HCT116 (cell line): ENCODE measurements at regions not wholly inside any gene's neighbourhood (a gene's known extent, or its start where the extent isn't known, plus 50 kb on each side); places are given as distances from the start of the nearest gene placed in this dataset.

Source experiments
- ATAC-seq: fragments of 200-7000 bp; cut with Tn5 transposase; 2 replicates; pipeline ENCODE4 v1.9.1; 2020; ENCODE audit warnings: mild to moderate bottlenecking, moderate library complexity
- BruUV-seq: library from RNA; stranded (reverse); fragments of 400-500 nt; replicated peaks from 2 replicates; lab custom pipeline; 2021; lab: Mats Ljungman, UMichigan
- CTCF ChIA-PET: fragments of 300-600 bp; sonication (Branson Sonifier 250); formaldehyde crosslinking; loops from one replicate; lab custom pipeline; 2021; ENCODE audit warnings: antibody characterized with exemption; lab: Charles Lee
- POLR2A ChIA-PET: fragments of 300-600, 350-600 bp; sonication (Branson Sonifier 250); formaldehyde crosslinking; loops from one replicate; lab custom pipeline; 2021; ENCODE audit warnings: antibody characterized with exemption; lab: Charles Lee
- RAD21 ChIA-PET, 2 experiments: fragments of 300-600 bp; sonication (Branson Sonifier 250); formaldehyde crosslinking; loops; one replicate each; lab custom pipeline; 2023; ENCODE audit warnings: low total read pairs in 2 of 2; ENCODE audit not compliant: uncharacterized antibody in 2 of 2, unreplicated experiment in 2 of 2, low non-redundant PET in 1 of 2; lab: Charles Lee
- DNase-seq: peaks from one replicate; pipeline ENCODE4 v3.0.0-alpha.2; 2010; ENCODE audit warnings: low read depth, low spot score
- H2AFZ ChIP-seq: fragments of 200-600 bp; shearing (Covaris generic), sonication (generic); 2 replicates; pipeline ENCODE4 v1.6.1; 2017; ENCODE audit warnings: low read depth, mixed run types, mixed read lengths, antibody characterized with exemption, low read length; ENCODE audit not compliant: poor library complexity, severe bottlenecking
- H3K27ac ChIP-seq: 2 replicates; pipeline ENCODE4 v1.5.1; 2012; ENCODE audit warnings: low read depth, low read length
- H3K27me3 ChIP-seq: fragments of 200-600 bp; sonication (generic); 2 replicates; pipeline ENCODE4 v1.6.1; 2016; ENCODE audit warnings: mixed run types, low read length, mixed read lengths; ENCODE audit not compliant: insufficient read depth
- H3K36me3 ChIP-seq, 2 experiments: fragments of 200-500 bp in 1 of 2; fragments of 200-600 bp in 1 of 2; sonication (Bioruptor generic) in 1 of 2; sonication (generic) in 1 of 2; 2 replicates each; pipeline versions ENCODE4 v1.5.1 to v1.6.1; 2014 to 2016; ENCODE audit warnings: low read length in 2 of 2, inconsistent platforms in 1 of 2, mixed read lengths in 1 of 2, mixed run types in 1 of 2; ENCODE audit not compliant: insufficient read depth in 2 of 2, control insufficient read depth in 1 of 2
- H3K4me1 ChIP-seq, 2 experiments: fragments of 200-600 bp in 1 of 2; sonication (generic) in 1 of 2; 2 replicates each; pipeline versions ENCODE4 v1.5.1 to v1.6.1; 2012 to 2017; ENCODE audit warnings: low read length in 2 of 2, inconsistent platforms in 1 of 2, mild to moderate bottlenecking in 1 of 2, mixed read lengths in 1 of 2, mixed run types in 1 of 2, moderate library complexity in 1 of 2; ENCODE audit not compliant: insufficient read depth in 2 of 2, control insufficient read depth in 1 of 2
- H3K4me2 ChIP-seq: fragments of 200-600 bp; sonication (generic); 2 replicates; pipeline ENCODE4 v1.6.1; 2017; ENCODE audit warnings: mixed run types, low read length, mixed read lengths
- H3K4me3 ChIP-seq, 2 experiments: fragments of 200-600 bp in 1 of 2; sonication (generic) in 1 of 2; replicated peaks in 1 of 2; 2 replicates each; pipeline ENCODE4 v1.5.1; 2011 to 2016; ENCODE audit warnings: low read length in 2 of 2, control low read depth in 1 of 2, low read depth in 1 of 2, mild to moderate bottlenecking in 1 of 2, mixed read lengths in 1 of 2, mixed run types in 1 of 2
- H3K79me2 ChIP-seq: fragments of 200-600 bp; sonication (generic); 2 replicates; pipeline ENCODE4 v1.6.1; 2017; ENCODE audit warnings: mild to moderate bottlenecking, mixed run types, low read length, moderate library complexity, mixed read lengths; ENCODE audit not compliant: insufficient read depth
- H3K9ac ChIP-seq: fragments of 200-600 bp; sonication (generic); 2 replicates; pipeline ENCODE4 v1.6.1; 2016; ENCODE audit warnings: low read length, mixed read lengths
- H3K9me2 ChIP-seq: fragments of 200-600 bp; sonication (generic), shearing (Covaris generic); 2 replicates; pipeline ENCODE4 v1.6.1; 2017; ENCODE audit warnings: mixed run types, mild to moderate bottlenecking, moderate library complexity; ENCODE audit not compliant: insufficient read depth
- H3K9me3 ChIP-seq, 2 experiments: fragments of 200-500 bp in 1 of 2; fragments of 200-600 bp in 1 of 2; sonication (Bioruptor generic) in 1 of 2; sonication (generic) in 1 of 2; 2 replicates each; pipeline ENCODE4 v1.6.1; 2014 to 2017; ENCODE audit warnings: low read length in 2 of 2, mixed read lengths in 2 of 2, inconsistent platforms in 1 of 2, low read depth in 1 of 2, mild to moderate bottlenecking in 1 of 2, mixed run types in 1 of 2, moderate library complexity in 1 of 2; ENCODE audit not compliant: control insufficient read depth in 1 of 2, insufficient read depth in 1 of 2
- H4K20me1 ChIP-seq: fragments of 200-600 bp; sonication (generic), shearing (Covaris generic); 2 replicates; pipeline ENCODE4 v1.6.1; 2017; ENCODE audit warnings: mixed run types, mild to moderate bottlenecking, moderate library complexity; ENCODE audit not compliant: insufficient read depth
- CBX3 ChIP-seq: IDR thresholded peaks from 2 replicates; pipeline ENCODE4 v1.6.1; 2012; ENCODE audit warnings: low read depth
- CEBPB ChIP-seq: IDR thresholded peaks from 2 replicates; pipeline ENCODE4 v1.6.1; 2012; ENCODE audit warnings: low read depth
- EGR1 ChIP-seq: IDR thresholded peaks from 2 replicates; pipeline ENCODE4 v1.6.1; 2012; ENCODE audit warnings: low read depth
- ELF1 ChIP-seq: IDR thresholded peaks from 2 replicates; pipeline ENCODE4 v1.6.1; 2012; ENCODE audit warnings: low read depth, borderline replicate concordance
- EZH2 ChIP-seq: fragments of 200-600 bp; sonication (generic); IDR thresholded peaks from 2 replicates; pipeline ENCODE4 v1.6.1; 2017; ENCODE audit warnings: antibody characterized with exemption, mixed run types
- FOSL1 ChIP-seq: IDR thresholded peaks from 2 replicates; pipeline ENCODE4 v1.6.1; 2012; ENCODE audit warnings: low read depth
- JUND ChIP-seq: IDR thresholded peaks from 2 replicates; pipeline ENCODE4 v1.6.1; 2012
- MAX ChIP-seq: IDR thresholded peaks from 2 replicates; pipeline ENCODE4 v1.6.1; 2012
- POLR2AphosphoS5 ChIP-seq: IDR thresholded peaks from 2 replicates; pipeline ENCODE4 v1.6.1; 2011; ENCODE audit warnings: mild to moderate bottlenecking, low read depth, low read length, moderate library complexity
- RAD21 ChIP-seq: IDR thresholded peaks from 2 replicates; pipeline ENCODE4 v1.6.1; 2012; ENCODE audit warnings: low read depth, mild to moderate bottlenecking
- REST ChIP-seq: IDR thresholded peaks from 2 replicates; pipeline ENCODE4 v1.6.1; 2012; ENCODE audit warnings: low read depth
- SIN3A ChIP-seq: IDR thresholded peaks from 2 replicates; pipeline ENCODE4 v1.6.1; 2012; ENCODE audit warnings: low read depth
- SP1 ChIP-seq: IDR thresholded peaks from 2 replicates; pipeline ENCODE4 v1.6.1; 2012; ENCODE audit warnings: low read depth
- SRF ChIP-seq: IDR thresholded peaks from 2 replicates; pipeline ENCODE4 v1.6.1; 2012; ENCODE audit warnings: low read depth
- ZBTB33 ChIP-seq: IDR thresholded peaks from 2 replicates; pipeline ENCODE4 v1.6.1; 2011; ENCODE audit warnings: mild to moderate bottlenecking, low read length, moderate library complexity; ENCODE audit not compliant: insufficient replicate concordance; ENCODE audit errors: extremely low read depth
- ZFX ChIP-seq: fragments of 450-650 bp; IDR thresholded peaks from 2 replicates; pipeline ENCODE4 v1.6.1; 2017
- ZNF274 ChIP-seq: fragments of 200-500 bp; sonication (Bioruptor generic); IDR thresholded peaks from 2 replicates; pipeline ENCODE4 v1.6.1; 2014; ENCODE audit warnings: mild to moderate bottlenecking, low read depth, low read length, inconsistent platforms
- intact Hi-C: fragments of 100-400 bp; cut with micrococcal nuclease; formaldehyde crosslinking; loops from 2 replicates; pipeline ENCODE4 v1.10.0; 2022
- TF ChIP-seq, protein P1 (sequence below): IDR thresholded peaks from 2 replicates; pipeline ENCODE4 v1.6.1; 2012

DNA sequence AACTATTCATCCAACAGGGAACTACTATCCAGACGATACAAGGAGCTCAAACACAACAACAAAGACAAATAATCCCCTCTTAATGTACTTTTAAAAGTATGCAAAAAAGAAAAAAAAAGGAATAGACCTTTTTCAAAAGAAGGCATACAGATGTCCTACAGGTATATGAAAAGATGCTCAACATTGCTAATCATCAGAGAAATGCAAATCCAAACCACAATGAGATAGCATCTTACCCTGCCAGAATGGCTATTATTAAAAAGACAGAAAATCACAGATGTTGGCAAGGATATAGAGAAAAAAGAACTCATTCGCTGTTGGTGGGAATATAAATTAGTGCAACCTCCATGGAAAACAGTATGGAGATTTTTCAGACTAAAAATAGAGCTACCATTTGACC is 67.1 kb upstream of the ENPP6 start:
- H3K9me2 ChIP-seq: no peaks in the 10 kb centered on the region
- H3K27ac ChIP-seq: no peak overlapping the region
- H4K20me1 ChIP-seq: no peaks in the 10 kb centered on the region
- no peak for TF ChIP-seq SRF
- TF ChIP-seq MAX: no peak
- H3K36me3 ChIP-seq: no peaks in the 10 kb centered on the region
- BruUV-seq: no TSS peak
- H2AFZ ChIP-seq: no peak overlapping the region
- no peaks in the 10 kb centered on the region for H3K4me1 ChIP-seq
- H3K9ac ChIP-seq: no peak overlapping the region
- no peaks in the 10 kb centered on the region for H3K79me2 ChIP-seq
- RAD21 ChIA-PET: no interaction called here
- H3K4me3 ChIP-seq: no peak overlapping the region
- DNase-seq (no peak), ATAC-seq (no peak)
- no peak overlapping the region for H3K4me2 ChIP-seq
- no peaks in the 10 kb centered on the region for H3K9me3 ChIP-seq
- intact Hi-C loops: no loop called here
- CTCF ChIA-PET: no interaction called here
- POLR2A ChIA-PET: no interaction called here
- no peaks in the 10 kb centered on the region for H3K27me3 ChIP-seq

DNA sequence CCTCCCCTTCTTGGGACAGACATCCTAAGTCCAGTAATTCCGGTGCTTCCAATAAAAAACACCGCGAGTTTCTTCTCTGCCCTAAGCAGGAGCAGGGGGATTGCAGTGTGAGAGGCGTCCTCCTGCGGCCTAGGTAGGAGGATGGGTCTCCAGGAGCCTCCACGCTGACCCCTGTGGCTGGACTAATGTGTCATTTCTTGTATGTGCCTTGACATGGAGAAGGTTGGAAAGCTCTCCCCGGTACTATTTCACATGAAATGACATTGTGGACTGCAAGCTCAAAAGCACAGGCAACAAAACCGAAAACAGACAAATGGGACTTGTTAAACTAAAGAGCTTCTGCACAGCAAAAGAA is 66.6 kb upstream of the ENPP6 start:
- DNase-seq: no peak
- Histone ChIP-seq H3K36me3 (no peaks in the 10 kb centered on the region), H3K9me3 (no peaks in the 10 kb centered on the region), H3K4me3 (no peak overlapping the region), H3K4me1 (no peaks in the 10 kb centered on the region), H3K27me3 (no peaks in the 10 kb centered on the region), H3K27ac (no peak overlapping the region), H3K79me2 (no peaks in the 10 kb centered on the region), H4K20me1 (no peaks in the 10 kb centered on the region), H3K9me2 (no peaks in the 10 kb centered on the region), H2AFZ (no peak overlapping the region), H3K9ac (no peak overlapping the region), H3K4me2 (no peak overlapping the region)
- intact Hi-C loops: no loop called here
- ChIA-PET CTCF (no interaction called here), RAD21 (no interaction called here), POLR2A (no interaction called here)
- no TSS peak for BruUV-seq
- ATAC-seq: no peak
- TF ChIP-seq SP1 (no peak), EGR1 (no peak), JUND (no peak), ZNF274 (no peak), CBX3 (no peak), SRF (no peak), ELF1 (no peak), CEBPB (no peak), MAX (no peak), SIN3A (no peak), ZFX (no peak), RAD21 (no peak), POLR2AphosphoS5 (no peak), ZBTB33 (no peak), FOSL1 (no peak), REST (no peak), EZH2 (no peak)
- TF ChIP-seq, protein P1, sequence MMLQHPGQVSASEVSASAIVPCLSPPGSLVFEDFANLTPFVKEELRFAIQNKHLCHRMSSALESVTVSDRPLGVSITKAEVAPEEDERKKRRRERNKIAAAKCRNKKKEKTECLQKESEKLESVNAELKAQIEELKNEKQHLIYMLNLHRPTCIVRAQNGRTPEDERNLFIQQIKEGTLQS: no peak
